ENCODE measurements at regions not wholly inside any gene's neighbourhood (a gene's known extent, or its start where the extent isn't known, plus 50 kb on each side); places are given as distances from the start of the nearest gene placed in this dataset.

DNA sequence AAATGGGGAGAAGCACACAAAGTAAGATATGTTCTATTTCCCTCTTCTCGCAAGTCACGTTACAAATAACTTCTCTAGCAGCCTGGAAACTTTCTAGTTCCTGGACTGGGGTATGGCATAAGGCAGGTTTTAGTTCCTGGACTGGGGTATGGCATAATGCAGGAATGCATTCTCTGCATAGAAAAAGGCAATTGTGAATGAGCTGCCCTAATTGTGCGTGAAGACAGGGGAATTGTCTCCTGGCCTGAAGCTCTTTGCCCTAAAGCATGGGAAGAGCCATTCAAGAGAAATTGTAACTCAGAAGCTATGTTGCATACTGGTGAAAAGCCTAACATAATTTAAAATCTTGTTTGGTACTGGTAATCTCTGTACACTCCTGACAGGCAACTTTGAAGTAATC is 54.3 kb upstream of the CBLB start:
- FAIRE-seq = no peak

DNA sequence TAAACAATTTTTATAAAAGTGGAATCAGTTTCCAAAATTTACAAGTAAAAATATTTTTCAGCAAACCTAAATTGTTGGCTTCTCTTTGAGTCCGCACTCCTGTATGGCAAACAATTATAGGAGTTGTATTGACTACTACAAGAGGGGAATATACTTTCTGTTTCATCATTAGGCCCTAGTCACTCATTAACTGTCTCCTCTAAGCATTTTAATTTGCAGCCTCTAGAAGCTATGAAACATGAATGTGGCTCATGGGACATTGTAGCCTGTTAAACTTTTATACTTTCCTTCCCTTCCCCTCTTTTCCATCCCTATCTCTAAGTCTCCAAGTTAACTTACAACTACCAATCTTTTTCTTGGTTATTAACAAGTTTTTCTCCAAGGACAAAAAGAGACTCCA is 58.9 kb upstream of the CBLB start:
- no peak for FAIRE-seq

DNA sequence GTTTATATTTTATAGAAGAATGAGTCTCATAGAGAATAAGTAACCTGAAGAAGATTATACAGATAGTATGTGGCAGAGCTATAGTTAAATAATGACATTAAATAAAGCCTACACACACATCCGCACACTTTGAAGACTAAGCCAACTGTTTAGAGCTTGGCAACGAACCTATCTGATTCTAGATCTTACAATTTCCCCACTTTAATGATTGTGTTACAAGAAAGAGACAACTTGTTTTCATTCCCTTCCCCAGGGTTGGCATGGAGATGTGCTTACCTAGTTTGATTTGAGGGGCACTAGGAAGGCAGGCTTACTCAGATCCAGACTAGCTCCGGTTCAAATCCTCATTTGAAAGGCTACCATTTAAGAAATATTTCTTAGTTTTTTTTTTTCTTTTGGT is 61.9 kb upstream of the CBLB start:
- no peak for FAIRE-seq

DNA sequence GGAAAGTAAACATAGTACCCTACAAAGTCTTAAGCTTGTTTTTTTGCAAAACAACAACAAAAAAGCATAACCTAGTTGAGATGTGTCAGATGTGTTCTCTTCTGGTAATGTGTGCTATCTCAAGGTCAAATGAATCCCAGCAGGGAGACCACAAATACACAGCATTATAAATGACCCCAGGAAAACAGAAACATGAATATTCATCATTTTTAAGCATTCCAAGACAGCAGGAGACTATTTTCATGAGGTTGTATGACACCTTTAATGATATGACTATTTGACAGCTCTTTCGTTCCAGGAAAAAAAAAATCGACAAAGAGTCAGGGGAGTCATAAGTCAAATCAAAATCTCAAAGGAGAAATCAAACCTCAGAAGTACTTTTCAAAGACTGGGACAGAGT is 62.7 kb upstream of the CBLB start:
- no peak for FAIRE-seq

DNA sequence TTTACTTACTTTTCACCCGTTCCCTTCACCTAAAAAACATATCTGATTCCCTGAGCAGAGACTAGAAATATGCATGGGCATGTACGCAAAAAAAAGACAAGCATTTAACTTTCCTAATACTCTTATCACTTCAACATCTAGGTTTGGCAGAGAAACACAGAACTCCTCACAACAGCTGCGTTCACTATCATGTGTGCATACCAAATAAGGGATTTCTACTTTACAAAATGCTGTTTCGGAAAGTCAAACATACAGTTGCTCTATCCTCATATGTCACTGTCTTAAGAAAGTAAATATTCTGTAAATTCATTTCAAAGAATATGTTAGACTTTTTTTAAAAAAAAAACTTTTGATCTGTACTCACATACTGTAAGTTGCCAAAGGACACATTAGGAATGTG is 65.1 kb upstream of the CBLB start:
- FAIRE-seq = no peak

- FAIRE-seq = no peak
These were observed 69.3 kb upstream of the CBLB start for GRCh38 chr3:105938101-105938500.

DNA sequence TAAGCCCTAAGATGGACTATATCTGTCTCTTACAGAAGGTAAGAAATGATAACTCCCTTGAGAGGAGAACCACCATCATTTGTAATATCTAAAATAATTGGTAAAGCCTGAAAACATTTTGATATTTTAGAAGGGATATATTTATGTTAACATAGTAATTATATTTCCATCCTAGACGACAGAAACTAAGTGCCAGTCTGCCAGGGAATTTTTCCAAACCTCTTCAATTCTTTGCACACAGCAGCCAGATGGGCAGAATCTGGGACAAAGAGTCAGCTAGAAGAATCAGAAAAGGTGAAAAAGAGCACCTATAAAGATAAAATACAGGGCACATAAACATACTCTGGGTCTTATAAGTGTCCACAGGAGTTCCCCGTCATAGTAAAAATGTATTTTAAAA is 70.0 kb upstream of the CBLB start:
- FAIRE-seq = no peak

- no peak for FAIRE-seq
These were observed 75.5 kb upstream of the CBLB start for GRCh38 chr3:105944276-105944675.

DNA sequence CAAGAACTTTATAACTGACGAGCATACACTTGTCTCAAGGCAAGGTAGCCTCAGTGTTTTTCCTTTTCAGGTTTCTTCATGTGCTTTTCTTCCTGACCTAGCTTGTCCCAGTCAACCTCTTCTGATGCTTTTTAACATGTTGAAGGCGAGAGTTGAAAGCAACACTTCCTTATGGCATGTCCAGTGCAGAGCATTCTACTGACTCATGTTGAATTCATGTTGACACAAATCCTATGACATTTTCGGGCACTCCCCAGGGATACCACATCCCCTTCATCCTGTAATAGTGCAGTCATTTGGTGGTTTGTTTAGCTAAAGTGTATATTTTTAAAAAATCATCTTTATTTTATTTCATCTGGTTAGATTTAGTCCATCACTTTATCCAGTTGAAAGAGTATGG is 75.9 kb upstream of the CBLB start:
- FAIRE-seq = no peak

DNA sequence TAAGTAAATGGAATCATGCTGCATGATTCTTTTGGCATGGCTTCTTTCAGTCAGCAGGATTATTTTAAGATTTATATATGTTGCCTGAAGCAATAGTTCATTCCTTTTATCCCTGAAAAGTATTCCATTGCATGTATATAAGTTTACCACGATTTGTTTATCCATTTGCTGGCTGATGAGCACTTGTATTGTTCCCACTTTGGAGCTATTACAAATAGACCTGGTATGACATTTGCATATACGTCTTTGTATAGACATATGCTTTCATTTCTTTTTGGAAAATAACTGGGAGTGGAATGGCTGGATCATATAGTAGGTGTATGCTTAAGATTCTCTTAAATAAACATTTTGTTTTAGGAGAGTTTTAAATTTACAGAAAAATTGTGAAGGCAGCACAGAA is 79.3 kb upstream of the CBLB start:
- FAIRE-seq = no peak

GRCh38 chr3:105950881-105951600 is 82.2 kb upstream of the CBLB start:
- no peak for FAIRE-seq

DNA sequence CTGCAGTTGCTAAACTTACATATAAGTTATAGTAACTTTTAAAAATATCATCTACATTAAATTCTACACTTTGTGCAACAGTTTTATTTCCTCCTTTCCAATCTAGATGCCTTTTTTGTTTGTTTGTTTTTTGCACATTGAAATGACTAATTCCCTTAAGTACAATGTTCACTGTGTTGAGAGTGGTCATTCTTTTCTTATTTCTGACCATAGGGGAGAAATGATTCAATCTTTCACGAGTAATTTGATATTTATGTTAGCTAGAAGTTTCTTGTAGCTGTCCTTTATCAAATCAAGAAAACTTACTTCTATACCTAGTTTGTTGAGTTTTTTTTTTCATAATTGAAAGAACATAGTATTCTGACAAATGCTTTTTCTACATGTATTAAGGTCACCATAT is 85.0 kb upstream of the CBLB start:
- FAIRE-seq = no peak

DNA sequence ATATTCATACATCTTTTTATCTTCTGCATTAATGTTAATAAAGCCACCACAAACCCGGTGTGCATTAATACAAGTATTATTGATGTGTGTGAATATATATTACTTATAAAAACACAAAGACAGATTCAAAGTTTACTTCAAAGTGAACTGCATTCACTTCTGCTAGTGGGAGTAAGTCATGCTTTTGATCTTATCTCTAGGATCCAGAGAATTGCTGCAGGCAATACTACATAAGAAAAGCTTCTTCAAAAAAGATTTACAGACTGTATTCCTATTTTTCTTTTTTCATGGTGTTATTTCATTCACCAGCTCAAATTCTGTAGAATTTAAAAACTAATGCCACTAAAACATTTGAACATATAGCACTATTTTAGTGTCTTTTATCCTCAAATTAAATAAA is 87.5 kb upstream of the CBLB start:
- FAIRE-seq = no peak

DNA sequence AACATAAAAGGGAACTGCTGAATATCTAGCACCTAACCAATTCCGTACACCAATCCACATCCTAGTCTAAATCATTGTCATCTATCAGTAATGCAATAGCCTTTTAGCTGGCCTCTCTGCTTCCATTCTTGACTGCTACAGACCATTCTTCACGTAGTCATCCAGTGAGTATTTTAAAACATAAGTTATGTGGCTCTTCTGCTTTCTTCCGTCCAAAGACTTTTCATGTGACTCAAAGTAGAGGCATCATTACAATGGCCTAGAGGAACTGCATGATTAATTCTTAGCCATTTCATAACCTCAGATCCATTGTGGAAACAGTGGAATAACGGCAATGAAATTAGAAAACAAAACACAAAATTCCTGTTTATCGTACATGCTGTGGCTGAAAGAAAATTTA is 88.9 kb upstream of the CBLB start:
- FAIRE-seq = no peak

- FAIRE-seq = no peak
These were observed 89.6 kb upstream of the CBLB start for GRCh38 chr3:105958237-105959000.

- no peak for FAIRE-seq
These were observed 91.0 kb upstream of the CBLB start for GRCh38 chr3:105959851-105960250.

DNA sequence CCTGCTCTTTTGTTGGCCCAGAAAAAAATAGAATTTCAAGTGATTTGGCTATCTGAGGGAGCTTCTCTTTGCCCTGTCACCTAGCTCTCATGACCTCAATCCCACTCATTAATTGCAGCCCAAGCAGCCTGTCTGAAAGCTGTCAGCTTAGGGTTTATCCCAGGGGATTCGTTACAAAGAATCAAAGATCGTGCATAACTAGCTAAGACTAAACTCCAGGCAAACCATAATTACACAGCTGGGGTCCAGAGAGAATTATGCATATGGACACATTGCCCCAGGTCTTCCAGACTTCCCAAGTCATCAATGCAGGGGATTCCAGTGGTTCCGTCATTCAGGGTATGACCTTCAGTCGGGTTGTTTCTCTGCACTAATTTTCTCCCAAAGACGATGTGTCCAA is 91.6 kb upstream of the CBLB start:
- FAIRE-seq = no peak

DNA sequence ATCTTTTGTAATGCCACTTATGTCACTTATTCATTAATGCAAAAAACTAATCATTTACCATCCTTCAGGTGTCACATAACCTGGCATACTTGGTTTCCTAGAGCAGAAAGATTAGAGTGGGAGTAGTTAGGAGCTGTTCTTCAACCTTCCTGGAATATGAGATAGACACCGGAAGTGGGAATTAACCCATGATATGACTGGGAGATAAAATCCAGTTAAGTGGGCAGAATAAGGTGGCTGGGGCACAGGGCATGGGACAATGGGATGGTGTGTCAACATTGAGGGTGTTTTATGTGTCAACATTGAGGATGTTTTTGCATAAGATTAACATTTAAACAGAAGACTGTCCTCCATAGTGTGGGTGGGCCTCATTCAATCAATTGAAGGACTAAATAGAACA is 94.3 kb upstream of the CBLB start:
- no peak for FAIRE-seq

DNA sequence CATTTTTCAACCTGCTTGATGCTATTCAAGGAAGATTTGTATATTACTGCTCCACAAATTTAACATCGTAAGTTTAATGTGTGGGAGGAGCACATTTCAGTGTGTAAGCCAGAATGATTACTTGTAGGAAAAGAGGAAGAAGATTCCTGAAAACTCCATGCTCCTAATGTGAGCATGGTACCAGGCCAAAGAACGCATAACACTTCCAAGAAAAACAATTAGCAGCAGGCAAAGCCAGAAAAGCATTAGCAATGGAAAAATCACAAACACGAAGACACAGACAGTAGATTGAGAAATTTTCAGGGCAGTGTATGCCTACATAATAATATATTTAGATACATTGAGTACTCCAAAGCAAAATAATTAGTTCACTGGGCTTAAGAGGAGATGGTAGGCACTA is 96.6 kb upstream of the CBLB start:
- FAIRE-seq = no peak

DNA sequence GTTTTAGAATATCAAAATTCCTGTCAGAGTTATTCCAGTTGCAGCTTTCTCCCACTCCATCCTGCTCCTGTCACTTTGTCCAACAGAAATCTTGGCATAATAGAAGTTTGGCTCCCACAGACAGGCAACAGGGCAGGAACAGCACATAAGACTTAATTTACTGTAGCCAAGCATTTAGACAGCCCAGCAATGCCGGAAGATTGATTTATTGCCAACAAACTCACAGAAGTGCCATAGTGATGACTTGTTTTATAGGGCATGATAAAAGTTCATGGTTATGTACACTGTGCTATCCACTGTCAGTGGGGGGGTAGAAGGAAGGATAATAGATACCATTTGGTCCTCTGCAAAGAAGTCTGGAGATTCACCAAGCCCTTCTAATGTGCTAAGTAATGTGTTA is 98.3 kb upstream of the CBLB start:
- FAIRE-seq = no peak

DNA sequence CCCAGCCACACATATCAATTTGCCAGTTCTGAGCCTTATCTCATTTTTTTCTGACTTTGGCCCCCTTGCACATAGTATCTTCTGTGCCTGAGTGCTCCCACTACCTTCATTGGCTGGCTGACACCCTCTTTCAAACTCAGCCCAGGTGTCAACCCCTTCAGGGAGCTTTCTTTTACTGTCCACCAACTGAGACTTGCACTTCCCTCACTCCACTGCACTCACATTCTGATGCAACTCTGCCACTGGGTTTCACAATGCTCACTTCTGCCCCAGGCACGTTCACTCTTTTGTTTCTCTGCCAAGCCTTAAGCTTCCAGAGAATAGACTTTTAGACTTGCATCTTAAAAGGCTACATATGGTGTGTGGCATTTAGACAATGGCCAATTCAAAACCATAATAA is 101.5 kb upstream of the CBLB start:
- no peak for FAIRE-seq

GRCh38 chr3:105972069-105972468 is 103.3 kb upstream of the CBLB start:
- FAIRE-seq = no peak

- FAIRE-seq = no peak
These were observed 105.6 kb upstream of the CBLB start for GRCh38 chr3:105974381-105974780.

DNA sequence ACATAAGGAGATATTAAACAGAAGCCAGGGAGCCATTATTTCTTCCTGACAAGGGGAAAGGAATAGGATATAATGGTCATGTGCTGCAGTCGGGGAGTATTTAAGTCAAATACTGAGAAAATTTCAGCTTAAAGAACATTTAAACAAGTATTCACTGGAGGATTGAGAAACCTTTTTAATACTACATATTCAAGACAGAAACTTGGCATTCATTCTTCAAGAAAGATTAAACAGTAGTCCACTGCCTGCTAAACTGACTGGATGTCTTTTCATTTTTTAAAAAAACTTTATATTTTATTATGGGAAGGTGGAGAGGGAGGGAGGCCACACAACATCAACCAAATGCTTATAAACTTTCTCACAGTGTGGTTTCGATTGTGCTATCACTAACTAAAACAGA is 107.4 kb upstream of the CBLB start:
- no peak for FAIRE-seq

GRCh38 chr3:105979961-105980360 is 111.1 kb upstream of the CBLB start:
- no peak for FAIRE-seq

Measured in colon (tissue), 2 donors.